ENCODE measurements at regions not wholly inside any gene's neighbourhood (a gene's known extent, or its start where the extent isn't known, plus 50 kb on each side); places are given as distances from the start of the nearest gene placed in this dataset.

DNA sequence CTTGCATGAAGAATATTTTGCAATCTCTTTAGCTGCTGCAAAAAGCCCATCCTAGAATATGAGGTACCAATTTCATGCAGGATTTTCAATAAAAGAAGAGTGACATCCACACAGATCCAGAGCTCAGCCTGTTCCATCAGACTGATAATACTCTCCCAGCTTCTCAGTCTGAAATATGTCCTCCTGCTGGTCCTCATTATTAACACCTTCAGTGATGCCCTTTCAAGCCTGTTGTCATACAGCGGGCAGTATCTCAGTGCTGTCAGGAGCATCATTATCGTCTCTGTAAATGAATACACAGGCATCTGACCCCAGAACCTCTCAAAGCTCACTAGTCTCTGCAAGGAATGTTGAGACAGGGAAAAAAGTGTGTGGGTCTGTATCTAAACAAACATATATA lies 1387.8 kb downstream of the OTOL1 start:
- H3K27me3 Mint-ChIP-seq (ENCODE audit: low read depth) = no peaks in the 10 kb centered on the region
- H3K4me1 Mint-ChIP-seq = peaks cover 6% of the 10 kb centered on the region

DNA sequence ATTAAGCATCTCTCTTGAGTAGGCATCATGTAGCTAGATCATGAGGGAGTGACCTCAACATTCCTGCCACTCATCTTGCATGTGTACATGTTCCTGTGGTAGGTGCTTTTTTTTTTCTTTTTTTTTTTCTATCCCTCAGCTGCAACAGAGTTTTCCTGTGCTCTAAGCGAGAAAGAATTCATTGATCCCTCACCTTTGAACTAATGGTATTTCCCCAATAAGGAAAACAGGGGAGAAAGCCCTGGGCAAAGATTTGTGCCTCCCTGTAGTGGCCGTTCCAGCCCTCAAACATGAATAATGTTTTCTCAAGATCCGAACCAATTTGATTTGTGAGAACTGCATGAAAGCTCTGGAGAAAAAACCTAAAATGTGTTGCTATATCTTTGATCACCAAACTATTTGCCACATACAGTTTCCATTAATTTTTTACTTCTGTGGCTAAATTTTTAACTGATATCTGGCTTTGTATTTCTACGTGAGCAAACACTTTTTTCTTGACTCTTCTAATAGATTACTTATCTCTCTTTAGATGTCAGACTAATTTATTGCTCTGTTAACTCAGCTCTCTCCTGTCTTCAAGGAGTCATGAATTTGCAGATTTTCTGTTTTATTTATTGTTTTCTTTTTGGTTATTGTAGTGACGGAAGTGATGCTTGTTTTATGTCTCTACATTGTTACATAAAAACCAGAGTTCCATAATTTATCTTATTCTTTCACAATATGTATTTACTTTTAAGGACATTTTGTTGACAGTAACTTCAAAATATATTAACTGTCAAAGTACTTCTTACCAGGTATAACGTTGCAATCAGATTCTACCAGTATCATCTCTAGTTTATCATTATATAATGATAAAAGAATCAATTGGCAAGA lies 1396.5 kb downstream of the OTOL1 start:
- H3K36me3 Mint-ChIP-seq (ENCODE audit: low read depth) = no peaks in the 10 kb centered on the region
- H3K4me1 Mint-ChIP-seq = no peaks in the 10 kb centered on the region
- H3K9me3 Mint-ChIP-seq = no peaks in the 10 kb centered on the region
- no peak overlapping the region for H3K4me3 Mint-ChIP-seq
- peak overlapping the region; percentile 71 to 94 (median 92) for H3K27ac Mint-ChIP-seq
- TF ChIP-seq, protein P1, sequence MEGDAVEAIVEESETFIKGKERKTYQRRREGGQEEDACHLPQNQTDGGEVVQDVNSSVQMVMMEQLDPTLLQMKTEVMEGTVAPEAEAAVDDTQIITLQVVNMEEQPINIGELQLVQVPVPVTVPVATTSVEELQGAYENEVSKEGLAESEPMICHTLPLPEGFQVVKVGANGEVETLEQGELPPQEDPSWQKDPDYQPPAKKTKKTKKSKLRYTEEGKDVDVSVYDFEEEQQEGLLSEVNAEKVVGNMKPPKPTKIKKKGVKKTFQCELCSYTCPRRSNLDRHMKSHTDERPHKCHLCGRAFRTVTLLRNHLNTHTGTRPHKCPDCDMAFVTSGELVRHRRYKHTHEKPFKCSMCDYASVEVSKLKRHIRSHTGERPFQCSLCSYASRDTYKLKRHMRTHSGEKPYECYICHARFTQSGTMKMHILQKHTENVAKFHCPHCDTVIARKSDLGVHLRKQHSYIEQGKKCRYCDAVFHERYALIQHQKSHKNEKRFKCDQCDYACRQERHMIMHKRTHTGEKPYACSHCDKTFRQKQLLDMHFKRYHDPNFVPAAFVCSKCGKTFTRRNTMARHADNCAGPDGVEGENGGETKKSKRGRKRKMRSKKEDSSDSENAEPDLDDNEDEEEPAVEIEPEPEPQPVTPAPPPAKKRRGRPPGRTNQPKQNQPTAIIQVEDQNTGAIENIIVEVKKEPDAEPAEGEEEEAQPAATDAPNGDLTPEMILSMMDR (IDR thresholded peaks at IDR 0.05; ENCODE audit: unreplicated experiment in 3 of 3) = no peak
- no peaks in the 10 kb centered on the region for H3K27me3 Mint-ChIP-seq (ENCODE audit: low read depth)

More for the DNA sequence above, 1387.8 kb downstream of the OTOL1 start:
- TF ChIP-seq, protein P1 (IDR thresholded peaks at IDR 0.05; ENCODE audit: unreplicated experiment in 3 of 3) = no peak
- Mint-ChIP-seq H3K27ac (no peak overlapping the region), H3K4me3 (no peak overlapping the region), H3K36me3 (ENCODE audit: low read depth) (no peaks in the 10 kb centered on the region), H3K9me3 (no peaks in the 10 kb centered on the region)

DNA sequence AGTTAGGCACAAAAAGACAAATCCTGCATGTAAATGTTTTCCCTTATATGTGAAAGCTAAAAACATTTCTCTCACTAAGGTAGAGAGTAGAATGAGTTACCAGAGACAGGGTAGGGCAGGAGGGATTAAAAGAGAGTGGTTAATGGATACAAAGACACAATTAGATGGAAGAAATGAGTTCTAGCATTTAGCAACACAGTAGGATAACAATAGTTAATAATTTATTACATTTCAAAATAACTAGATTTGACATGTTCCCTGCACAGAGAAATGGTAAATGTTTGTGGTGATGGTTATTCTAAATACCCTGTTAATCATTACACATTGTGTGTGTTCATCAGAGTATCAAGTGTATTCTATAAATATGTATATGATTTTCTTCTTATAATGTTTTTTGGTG lies 1400.7 kb downstream of the OTOL1 start:
- Mint-ChIP-seq H3K36me3 (ENCODE audit: low read depth) (no peaks in the 10 kb centered on the region), H3K27ac (peak overlapping the region in 2 of 3 experiments; percentile 51 to 82), H3K4me3 (no peak overlapping the region), H3K9me3 (peaks cover 3% of the 10 kb centered on the region), H3K27me3 (ENCODE audit: low read depth) (no peaks in the 10 kb centered on the region), H3K4me1 (no peaks in the 10 kb centered on the region)
- TF ChIP-seq, protein P1 (IDR thresholded peaks at IDR 0.05; ENCODE audit: unreplicated experiment in 3 of 3) = no peak

DNA sequence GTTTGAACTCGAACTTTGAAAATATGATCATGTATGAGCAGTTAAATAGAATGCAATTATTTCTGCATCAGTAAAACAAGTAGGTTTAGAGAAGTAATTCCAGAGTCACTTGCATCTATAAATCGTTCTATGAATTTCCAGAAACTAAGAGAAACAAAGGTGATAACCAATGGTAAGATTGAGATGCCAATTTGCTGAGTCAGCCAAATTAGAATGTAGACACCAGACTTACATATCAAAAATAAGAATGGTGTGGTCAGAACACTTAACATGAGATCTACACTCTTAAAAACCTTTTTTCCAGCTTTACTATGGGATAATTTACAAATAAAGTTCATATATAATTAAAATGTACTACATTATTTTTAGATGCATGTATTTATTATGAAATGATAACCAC lies 1435.9 kb downstream of the OTOL1 start:
- H3K27me3 Mint-ChIP-seq (ENCODE audit: low read depth) = no peaks in the 10 kb centered on the region
- no peak overlapping the region for H3K27ac Mint-ChIP-seq
- no peak overlapping the region for H3K4me3 Mint-ChIP-seq
- peaks cover 14% of the 10 kb centered on the region for H3K4me1 Mint-ChIP-seq
- TF ChIP-seq, protein P1 (IDR thresholded peaks at IDR 0.05; ENCODE audit: unreplicated experiment in 3 of 3) = no peak
- no peaks in the 10 kb centered on the region for H3K36me3 Mint-ChIP-seq (ENCODE audit: low read depth)
- H3K9me3 Mint-ChIP-seq = no peaks in the 10 kb centered on the region

DNA sequence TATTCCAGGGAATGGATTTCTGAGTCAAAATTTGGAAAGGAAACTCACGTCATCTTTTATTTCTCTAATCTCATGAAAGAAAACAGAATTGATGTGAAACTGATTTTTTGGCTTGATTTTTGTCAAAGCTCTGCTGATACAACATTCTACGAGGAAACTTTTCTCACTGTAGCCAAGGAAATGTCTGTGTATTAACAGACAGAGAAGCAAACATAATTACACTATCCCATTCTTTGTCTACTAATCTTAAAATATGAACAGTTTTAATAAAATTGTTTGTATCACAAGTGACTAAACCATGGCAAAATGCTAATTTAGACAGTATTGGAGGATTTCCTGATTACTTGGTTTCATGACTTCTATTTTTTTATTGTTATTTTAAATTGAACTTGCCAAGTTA lies 1437.0 kb downstream of the OTOL1 start:
- no peaks in the 10 kb centered on the region for H3K36me3 Mint-ChIP-seq (ENCODE audit: low read depth)
- no peaks in the 10 kb centered on the region for H3K9me3 Mint-ChIP-seq
- H3K27ac Mint-ChIP-seq = peak overlapping the region in 1 of 3 experiments; percentile 67
- no peaks in the 10 kb centered on the region for H3K27me3 Mint-ChIP-seq (ENCODE audit: low read depth)
- peaks cover 16% of the 10 kb centered on the region for H3K4me1 Mint-ChIP-seq
- no peak overlapping the region for H3K4me3 Mint-ChIP-seq
- TF ChIP-seq, protein P1 (IDR thresholded peaks at IDR 0.05; ENCODE audit: unreplicated experiment in 3 of 3) = no peak

DNA sequence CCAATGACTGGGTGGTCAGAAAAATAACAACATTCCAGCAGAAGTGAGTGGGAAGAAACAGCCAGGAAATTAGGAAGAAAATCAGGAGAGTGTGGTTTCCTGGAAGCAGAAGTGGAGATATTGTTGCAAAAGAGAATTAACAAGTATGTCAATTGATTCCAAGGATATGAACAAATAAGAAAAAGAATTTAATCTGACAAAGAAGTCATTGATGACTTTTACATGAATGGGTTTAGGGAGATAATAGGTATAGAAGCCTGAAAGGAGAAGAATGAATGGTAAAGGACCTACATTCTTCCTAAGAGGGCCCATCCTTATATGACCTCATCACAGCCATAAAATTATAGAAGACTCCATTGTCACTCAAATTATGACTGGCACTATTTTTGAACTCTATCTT lies 1440.1 kb downstream of the OTOL1 start:
- Mint-ChIP-seq H3K27me3 (ENCODE audit: low read depth) (no peaks in the 10 kb centered on the region), H3K27ac (peak overlapping the region in 1 of 3 experiments; percentile 2), H3K9me3 (no peaks in the 10 kb centered on the region), H3K4me3 (no peak overlapping the region), H3K4me1 (peaks cover 9% of the 10 kb centered on the region), H3K36me3 (ENCODE audit: low read depth) (no peaks in the 10 kb centered on the region)
- TF ChIP-seq, protein P1 (IDR thresholded peaks at IDR 0.05; ENCODE audit: unreplicated experiment in 3 of 3) = no peak

Measured in nephron (organoid).